C1 segment of cervical spinal cord (tissue), 14 donors: ENCODE measurements at regions not wholly inside any gene's neighbourhood (a gene's known extent, or its start where the extent isn't known, plus 50 kb on each side); places are given as distances from the start of the nearest gene placed in this dataset.
A peak's percentile ranks its signal among the peaks of the same experiment; 100 is the strongest.
"Not testable (repeated sequence)": the region's sequence is repeated elsewhere in the genome, so short reads cannot be mapped to it uniquely, and the experiment has no call there.

Experiments used
- DNase-seq, 14 donors: peaks; one replicate each; lab custom pipeline; 2025; lab: John Stamatoyannopoulos, UW

DNA sequence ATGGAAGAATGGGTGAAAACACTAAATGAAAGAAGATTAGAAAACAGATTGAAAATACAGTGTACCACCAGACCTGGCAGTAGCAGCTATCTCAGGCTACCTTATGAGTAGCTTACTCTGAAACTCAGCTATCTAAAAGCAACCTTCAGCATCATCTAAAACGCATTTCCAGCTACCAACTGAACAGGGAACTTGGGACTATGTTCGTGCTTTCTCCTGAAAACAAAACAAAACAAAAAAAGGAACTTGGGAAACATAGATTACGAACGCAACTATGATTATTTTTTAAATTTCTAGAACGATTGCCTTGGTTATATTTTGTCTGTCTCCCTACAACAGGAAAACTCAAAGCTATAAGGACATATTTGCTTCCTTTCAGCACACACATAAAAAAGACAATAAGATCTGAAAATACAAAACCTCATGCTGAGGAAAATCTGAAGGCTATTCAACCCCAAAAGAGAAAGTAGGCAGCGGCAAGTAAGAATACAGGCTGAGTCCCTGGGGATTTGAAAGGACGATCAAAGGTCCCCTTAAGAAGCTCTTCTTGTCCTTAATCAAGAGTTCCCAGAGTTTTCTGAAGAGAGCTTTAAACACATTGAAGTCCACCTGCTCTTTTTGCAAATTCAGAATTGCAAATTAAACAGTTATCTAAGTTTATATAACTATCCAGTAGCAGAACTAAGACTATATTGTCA, 53.4 kb downstream of the OR2K2 start:
- no peak for DNase-seq

DNA sequence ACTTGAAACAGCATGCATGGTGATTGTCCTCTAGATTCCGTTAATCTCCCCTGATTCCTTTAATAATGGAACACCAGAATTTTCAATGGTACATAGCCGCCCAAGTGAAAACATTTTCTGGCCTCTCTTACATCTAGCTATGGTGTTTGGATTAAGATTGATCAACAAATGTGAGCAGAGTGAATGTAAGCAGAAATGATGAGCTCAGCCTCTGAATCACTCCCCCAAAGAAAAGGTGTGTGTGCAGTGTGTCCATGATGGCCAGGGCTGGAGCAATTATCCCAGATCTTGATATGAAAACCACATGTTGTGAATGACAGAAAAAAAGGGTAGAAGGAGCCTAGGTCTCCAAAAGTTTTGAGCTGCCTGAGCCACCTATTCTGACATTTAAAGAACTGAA, 55.3 kb downstream of the OR2K2 start:
- no peak for DNase-seq

DNA sequence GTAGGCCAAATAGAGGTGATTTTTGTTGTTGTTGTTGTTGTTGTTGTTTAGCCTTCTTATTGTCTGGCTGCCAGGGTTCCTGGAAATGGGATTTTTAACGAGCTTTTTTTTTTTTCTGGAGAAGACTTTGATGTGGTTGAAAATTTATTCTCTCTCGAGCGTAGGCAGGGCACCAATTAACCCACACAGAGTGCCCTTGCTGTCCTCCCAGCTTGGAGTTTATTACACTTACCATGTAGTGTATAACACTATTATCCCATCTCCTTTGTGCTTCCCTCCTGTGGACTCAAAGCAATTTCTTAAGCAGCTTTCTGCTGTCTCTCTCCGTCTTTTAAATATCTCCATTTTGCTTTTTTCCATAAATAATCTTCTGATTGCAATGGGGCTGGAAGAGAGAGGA, 57.4 kb downstream of the OR2K2 start:
- no peak for DNase-seq

DNA sequence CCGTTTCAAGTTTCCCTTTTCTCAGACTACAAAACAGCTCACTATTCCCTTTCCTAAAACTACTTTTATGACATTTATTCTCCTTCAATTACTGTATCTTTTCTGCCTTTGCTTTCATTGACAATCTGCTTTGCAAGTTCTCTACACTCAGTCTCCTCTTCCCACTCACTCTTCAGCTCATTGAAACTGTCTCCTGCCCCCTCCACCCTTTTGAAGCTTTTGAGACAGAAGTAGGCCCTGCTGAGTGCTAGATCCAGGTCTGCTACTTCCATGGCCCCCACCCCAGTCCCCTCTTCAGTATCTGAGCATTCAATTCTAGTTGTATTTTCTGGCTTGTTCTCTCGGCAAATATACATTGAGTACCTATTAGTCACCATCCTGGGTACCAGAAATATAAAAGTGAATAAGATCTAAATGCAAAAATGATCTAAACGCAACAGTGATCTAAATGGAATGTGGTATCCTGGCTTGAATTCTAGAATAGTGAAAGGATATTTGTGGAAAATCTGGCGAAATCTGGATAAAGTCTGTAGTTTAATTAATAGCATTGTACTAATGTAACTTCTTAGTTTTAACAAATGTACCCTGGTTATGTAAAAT, 58.4 kb downstream of the OR2K2 start:
- DNase-seq, result no peak

DNA sequence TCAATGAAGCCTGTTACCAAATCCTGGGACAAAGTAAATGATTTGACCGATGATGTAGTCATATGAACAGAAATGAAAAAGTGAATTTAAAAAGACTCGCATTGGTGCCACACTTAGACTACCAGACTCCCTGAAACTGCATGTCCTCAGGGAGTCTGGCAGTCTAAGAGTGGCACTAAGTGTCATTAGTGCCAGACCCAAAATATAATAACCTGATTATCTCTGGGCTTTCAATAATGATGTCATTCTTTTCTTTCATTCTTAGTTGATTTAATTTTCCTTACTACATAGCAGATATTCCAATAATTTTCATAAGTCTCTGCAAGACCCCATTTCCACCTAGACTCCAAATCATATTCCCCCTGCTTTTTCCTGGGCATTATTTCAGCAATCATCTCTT, 59.0 kb downstream of the OR2K2 start:
- DNase-seq, result no peak

DNA sequence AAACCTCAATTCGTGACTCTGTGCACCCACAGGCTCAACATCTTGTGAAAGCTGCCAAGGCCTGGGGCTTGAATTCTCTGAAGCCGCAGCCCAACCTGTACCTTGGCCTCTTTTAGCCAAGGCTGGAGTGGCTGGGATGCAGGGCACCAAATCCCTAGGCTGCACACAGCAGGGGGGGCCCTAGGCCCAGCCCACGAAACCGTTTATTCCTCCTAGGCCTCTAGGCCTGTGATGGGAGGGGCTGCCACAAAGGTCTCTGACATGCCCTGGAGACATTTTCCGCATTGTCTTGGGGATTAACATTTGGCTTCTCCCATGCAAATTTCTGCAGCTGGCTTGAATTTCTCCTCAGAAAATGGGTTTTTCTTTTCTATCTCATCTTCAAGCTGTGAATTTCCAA, 64.0 kb downstream of the OR2K2 start:
- not testable (repeated sequence) for DNase-seq

DNA sequence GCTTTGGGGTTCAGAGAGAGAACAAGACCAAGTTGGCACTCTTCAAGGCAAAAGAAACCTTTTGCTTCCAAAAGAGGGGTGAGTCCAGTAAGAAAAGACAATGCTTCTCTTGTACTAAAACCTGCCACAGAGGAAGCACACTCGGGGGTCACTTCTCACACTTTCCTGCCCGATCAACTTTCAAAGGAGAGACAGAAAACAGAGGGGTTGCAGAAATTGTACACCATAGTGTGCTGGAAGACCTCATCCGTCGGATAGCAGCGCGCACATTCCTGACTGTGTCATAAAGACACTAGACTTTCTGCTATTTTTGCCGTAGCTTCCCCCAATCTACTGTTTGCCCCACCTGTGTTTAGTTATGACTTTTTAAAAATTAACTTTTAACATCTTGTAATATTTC, 66.9 kb downstream of the OR2K2 start:
- no peak for DNase-seq

DNA sequence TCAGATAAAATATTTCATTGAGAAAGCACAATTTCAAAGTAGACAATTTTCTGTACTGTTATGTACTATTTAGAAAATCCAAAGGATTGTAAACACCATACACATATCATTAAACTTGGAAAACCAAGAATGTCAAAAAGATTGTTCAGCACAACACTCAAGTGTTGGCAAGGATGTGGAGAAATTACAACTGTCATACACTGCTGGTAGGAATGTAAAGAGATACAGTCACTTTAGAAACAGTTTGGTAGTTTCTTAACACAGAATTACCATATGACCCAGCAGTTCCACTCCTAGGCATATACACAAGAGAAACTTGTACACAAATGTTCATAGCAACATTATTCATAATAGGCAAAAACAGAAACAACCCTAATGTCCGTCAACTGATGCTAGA, 71.2 kb downstream of the OR2K2 start:
- DNase-seq, result no peak

DNA sequence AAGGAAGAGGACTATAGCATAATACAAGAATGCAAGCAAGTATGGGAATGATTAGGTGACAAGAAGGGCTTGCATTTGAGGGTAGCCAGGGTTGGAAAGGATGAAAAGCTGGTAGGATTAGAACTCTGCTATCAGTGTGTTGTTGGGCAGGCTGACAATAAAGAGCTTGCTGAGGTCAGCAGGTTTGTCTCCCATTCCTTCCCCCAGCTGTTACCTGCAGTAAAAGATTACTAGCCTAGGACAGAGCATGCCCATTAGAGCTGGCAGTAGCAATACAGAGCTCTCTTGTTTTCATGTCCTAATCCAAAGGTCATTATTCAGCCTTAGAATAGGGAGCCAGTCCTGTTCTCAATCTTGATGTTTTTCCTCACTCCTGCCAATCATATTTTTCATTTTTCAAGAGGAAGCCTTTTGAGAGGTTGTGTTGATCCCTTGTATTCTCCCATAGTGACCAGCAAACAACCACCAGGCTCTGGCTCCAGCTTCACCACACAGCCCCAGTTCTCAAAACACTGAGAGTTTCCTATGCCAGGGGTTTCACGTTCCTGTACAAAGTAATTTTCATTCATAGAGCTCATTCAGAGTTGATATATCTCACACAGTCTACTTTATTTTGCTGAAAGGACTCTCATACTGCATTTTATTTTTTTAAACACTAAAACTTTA, 71.7 kb downstream of the OR2K2 start:
- DNase-seq, result no peak

DNA sequence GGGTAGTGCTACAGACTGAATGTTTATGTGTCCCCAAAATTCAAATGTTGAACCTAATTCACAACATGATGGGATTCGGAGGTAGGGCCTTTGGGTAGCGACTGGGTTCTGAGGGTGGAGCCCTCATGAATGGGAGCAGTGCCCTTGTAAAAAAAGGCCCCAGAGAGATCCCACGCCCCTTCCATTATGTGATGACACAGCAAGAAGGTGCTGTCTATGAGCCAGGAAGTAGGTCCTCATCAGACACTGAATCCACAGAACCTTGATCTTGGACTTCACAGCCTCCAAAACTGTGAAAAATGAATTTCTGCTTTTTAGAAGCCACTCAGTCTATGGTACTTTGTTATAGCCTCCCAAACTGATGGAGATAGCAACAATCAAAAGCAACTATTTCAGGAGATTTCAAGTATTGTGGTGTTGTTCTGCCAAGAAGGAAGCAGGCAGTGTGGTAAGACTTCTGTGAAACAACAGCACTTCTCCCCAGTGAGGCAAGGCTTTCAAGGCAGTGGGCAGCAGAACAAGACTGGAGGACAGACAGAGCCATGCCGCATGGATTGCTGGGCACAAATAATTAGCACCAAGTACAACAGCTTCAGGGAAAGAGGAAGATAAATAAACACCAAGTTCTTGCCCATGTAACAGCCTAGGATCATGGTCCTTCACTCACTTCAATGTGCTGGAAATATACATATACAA, 76.1 kb downstream of the OR2K2 start:
- DNase-seq, result peak in 1 of 14 donors; percentile 4

DNA sequence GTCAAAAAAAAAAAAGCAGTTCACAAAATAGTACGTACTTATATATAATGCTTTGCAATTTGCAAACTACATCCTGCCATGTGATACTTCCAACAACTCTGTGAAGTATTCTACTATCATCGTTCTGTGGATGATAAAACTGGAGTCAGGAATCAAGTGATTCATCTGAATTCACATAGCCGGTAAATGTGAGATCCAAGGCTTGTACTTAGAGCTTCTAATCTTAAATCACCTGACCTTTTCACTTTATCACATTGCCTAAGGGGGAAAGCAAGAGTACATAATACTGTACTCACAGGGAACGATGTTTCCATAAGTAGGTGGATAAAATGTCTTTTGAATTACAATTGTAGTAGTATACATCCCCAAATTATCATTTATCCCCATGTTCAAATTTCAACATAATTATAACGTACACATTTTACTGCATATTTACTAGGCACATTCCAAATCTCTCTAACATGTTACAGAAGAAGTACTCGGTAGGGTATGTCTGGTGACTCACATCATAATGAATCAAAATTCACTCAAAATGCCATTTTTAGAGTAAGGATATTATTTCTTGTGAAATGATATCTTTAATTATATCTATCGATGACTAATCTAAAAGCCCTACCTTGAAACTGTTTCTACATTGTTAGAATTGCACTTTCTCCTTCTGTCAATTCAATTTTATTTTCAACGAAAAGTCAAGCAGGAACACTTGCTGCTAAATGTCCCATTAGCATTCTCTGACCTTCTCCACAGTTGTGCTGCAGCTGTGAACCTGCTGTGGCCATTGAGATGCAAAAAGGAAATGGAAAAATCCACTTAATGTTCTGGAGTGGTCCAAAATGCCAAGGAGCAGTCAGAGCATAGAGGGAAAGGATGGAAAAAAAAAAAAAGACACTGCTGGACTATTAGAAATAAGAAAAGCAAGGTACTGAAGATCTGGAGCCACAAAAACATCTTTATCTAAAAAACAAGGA, 78.9 kb downstream of the OR2K2 start:
- DNase-seq, result no peak

DNA sequence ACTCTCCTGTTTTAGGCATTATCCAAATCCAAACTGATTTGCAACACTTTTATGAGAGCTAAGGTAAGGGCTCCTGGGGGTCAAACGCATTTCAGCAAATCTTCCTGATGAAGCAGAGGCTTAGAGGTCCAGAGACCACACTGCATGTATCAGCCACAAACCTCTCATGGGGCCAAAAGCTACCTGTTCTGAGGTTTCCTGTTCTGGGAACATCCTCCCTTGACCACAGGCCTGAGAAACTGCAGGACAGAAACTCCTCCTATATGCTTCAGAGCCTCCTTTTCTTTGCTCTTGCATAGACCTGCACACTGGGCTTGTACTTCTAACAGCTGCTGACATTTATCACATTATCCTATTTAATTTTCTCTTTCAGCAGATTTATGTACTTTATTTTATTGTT, 92.6 kb downstream of the OR2K2 start:
- no peak for DNase-seq

DNA sequence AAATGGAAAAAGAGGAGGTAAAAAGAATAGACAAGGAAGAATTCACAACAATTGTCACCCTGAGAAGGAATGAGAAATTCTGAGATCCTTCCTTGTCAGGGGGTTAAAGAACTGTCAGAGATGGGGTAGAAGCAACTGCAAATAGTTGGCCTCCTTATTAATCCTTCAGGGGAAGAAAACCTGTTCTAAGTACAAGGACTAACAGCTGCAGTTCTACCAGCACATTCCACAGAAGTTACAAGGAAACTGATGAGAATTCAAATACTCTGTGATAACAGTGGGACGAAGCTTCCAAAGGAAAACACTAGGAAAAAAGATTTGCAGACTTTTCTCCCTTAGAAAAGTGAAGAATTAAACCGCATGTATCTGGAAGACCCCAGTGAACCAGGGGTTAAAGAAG, 93.7 kb downstream of the OR2K2 start:
- DNase-seq, result no peak

DNA sequence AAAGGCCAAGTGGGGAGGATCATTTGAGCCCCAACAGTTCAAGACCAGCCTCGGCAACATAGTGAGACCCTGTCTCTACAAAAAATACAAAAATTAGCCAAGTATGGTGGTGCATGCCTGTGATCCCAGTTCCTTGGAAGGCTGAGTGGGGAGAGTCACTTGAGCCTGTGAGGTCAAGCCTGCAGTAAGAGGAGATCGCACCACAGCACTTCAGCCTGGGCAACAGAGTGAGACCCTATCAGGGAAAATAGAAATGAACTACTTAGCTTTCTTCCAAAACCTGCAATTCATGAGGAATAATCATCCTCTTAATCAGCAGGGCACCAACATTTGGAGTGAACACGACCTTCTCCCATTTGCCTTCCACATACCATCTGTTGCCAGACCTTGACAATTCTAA, 96.1 kb downstream of the OR2K2 start:
- DNase-seq, result no peak

DNA sequence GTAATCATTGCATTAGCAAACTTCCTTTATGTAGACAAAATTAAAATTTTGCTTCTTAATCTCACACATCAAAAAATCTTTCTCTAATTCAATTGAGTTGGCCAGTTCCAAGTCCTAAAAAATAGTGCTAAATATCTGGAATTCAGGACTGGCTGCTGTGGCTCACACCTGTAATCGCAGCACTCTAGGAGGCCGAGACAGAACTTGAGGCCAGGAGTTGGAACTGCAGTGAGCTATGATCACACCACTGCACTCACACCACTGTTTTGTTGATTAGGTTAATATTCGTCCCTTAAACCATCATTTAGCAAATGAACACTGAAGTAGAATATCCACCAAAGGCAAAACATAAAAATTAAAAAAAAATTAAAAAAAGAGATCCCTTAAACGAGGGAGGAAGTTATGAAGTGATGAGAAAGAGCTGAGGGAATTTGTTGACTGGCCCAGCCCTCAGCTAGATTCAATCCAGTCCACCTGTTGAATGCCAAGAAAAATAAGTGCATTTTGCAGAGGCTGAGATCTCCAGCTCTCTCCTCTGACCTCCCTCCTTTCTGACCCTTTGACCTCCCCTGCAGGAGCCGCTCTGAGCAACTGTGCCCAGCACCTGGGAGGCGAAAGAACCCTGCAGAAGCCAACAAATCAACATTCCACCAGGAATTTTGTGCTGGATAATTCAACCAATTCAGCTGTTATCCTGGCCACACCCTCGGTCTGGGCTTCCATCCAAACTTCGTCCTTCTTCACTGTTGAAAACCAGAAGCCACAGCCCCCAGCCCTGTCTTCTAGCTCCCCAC, 96.8 kb downstream of the OR2K2 start:
- DNase-seq, result no peak

DNA sequence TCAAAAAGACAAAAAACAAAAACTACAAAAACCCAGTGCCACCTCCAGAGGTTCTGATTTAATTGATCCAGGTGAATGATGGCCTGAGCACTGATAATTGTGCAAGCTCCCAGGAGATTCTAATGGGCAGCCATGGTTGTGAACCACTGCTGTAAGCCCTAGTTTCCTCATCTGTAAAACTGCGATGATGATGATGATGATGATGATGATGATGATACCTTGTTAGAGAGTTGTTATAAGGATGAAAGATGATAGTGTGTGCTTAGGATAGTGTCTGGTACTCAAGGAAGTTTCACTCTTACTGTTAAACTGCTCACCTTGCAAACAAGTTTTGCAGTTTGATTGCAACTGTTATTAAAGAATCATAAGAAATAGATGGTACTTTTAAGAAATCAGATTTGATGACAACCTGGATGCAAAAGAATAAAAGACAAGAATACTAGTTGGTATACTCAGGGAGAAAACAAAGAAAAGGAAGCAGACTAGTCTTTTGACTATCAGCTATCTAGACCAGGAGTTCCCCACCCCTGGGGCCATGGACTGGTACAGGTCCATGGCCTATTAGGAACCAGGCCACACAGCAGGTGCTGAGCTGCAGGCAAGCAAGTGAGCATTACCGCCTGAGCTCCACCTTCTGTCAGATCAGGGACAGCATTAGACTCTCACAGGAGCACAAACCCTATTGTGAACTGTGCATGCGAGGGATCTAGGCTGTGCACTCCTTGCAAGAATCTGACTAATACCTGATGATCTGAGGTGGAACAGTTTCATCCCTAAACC, 98.0 kb downstream of the OR2K2 start:
- no peak for DNase-seq

DNA sequence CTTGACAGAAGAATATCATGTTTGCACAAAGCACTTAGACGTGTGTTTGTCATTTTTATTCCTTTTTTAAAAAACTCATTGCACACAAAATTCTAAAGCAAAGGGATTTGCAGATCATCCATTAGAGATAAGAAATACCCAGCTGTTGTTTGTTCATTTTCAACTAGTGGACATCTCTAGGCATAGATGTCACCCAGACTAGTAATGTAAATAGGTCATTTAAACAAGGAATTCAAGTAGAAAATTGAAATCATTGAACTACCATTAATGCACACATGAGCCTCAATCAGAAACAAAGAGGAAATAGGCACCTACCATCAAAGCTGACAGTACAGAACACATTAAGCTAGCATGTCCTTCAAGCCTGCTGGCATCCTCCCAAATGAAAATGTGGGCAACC, 107.3 kb downstream of the OR2K2 start:
- DNase-seq, result no peak

DNA sequence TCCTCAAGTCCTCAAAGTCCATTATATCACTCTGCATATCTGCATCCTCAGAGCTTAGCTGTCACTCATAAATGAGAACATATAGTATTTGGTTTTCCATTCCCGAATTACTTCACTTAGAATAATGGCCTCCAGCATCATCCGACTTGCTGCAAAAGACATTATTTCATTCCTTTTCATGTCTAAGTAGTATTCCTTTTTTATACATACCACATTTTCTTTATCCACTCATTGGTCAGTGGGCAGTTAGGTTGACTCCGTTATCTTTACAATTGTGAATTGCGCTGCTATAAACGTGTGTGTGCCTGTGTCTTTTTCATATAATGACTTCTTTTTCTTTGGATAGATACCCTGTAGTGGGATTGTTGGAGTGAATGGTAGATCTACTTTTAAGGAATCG, 117.2 kb downstream of the OR2K2 start:
- DNase-seq, result no peak

DNA sequence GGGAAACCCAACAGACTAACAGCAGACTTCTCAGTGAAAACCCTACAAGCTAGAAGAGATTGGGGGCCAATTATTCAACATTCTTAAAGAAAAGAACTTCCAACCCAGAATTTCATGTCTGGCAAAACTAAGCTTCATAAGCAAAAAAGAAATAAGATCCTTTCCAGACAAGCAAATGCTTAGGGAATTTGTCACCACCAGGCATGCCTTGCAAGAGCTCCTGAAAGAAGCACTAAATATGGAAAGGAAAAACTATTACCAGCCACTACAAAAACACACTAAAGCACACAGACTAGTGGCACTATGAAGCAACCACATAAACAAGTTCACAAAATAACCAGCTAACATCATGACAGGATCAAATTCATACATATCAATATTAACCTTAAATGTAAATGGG, 131.1 kb downstream of the OR2K2 start:
- no peak for DNase-seq

DNA sequence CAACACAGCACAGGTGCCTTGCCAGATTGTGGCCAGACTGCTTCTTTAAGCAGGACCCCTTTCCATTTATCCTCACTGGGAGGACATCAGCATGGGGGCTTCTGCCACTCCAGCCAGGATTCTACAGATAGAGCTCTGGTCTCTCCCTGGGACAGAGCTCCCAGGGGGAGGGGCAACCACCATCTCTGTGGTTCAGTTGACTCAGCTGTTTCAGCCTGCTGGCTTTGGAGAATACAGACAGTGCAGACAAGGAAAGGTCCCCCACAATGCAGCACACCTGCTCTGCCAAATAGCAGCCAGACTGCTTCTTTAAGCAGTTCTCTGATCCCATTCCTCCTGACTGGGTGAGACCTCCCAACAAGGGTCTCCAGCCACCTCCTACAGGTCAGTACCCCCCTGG, 132.8 kb downstream of the OR2K2 start:
- DNase-seq, result no peak
